IMR-90 (cell line): ENCODE measurements at regions not wholly inside any gene's neighbourhood (a gene's known extent, or its start where the extent isn't known, plus 50 kb on each side); places are given as distances from the start of the nearest gene placed in this dataset.
"Not testable (repeated sequence)": the region's sequence is repeated elsewhere in the genome, so short reads cannot be mapped to it uniquely, and the experiment has no call there.

Source experiments
- ATAC-seq: fragments of 200-7000 bp; cut with Tn5 transposase; 2 replicates; pipeline ENCODE4 v1.9.1; 2020; ENCODE audit warnings: low read depth, mild to moderate bottlenecking, moderate library complexity
- BruUV-seq: library from RNA; stranded (reverse); fragments of 400-500 nt; replicated peaks from 2 replicates; lab custom pipeline; 2021; lab: Mats Ljungman, UMichigan
- CTCF ChIA-PET: fragments of 300-600 bp; formaldehyde crosslinking; extraction: SDS; loops from one replicate; lab custom pipeline; 2021; ENCODE audit warnings: antibody characterized with exemption; lab: Yijun Ruan, JAX
- POLR2A ChIA-PET: fragments of 300-600 bp; sonication (Branson Sonifier 250); formaldehyde crosslinking; loops from one replicate; lab custom pipeline; 2022; ENCODE audit warnings: antibody characterized with exemption; ENCODE audit not compliant: unreplicated experiment; lab: Charles Lee
- DNase-seq: peaks from one replicate; pipeline ENCODE4 v3.0.0; 2013
- H2AFZ ChIP-seq: replicated peaks from 2 replicates; pipeline ENCODE3; 2013; ENCODE audit warnings: low read length, mild to moderate bottlenecking; ENCODE audit not compliant: poor library complexity
- H2AK5ac ChIP-seq: 2 replicates; pipeline ENCODE4 v1.6.1; 2013; ENCODE audit warnings: low read depth, low read length, inconsistent platforms
- H2AK9ac ChIP-seq: replicated peaks from 2 replicates; pipeline ENCODE3; 2013; ENCODE audit warnings: mild to moderate bottlenecking, low read depth, low read length, moderate library complexity; ENCODE audit not compliant: poor library complexity
- H2BK120ac ChIP-seq: 2 replicates; pipeline ENCODE4 v1.6.1; 2013; ENCODE audit warnings: low read depth, low read length, inconsistent platforms
- H2BK15ac ChIP-seq: 3 replicates; pipeline ENCODE4 v1.6.1; 2013; ENCODE audit warnings: low read depth, low read length, inconsistent platforms
- H2BK20ac ChIP-seq: 2 replicates; pipeline ENCODE4 v1.6.1; 2013; ENCODE audit warnings: low read depth, mild to moderate bottlenecking, inconsistent platforms, low read length, moderate library complexity
- H2BK5ac ChIP-seq: 2 replicates; pipeline ENCODE4 v1.6.1; 2013; ENCODE audit warnings: mild to moderate bottlenecking, low read depth, low read length, inconsistent platforms; ENCODE audit not compliant: poor library complexity, severe bottlenecking
- H3K14ac ChIP-seq: replicated peaks from 2 replicates; pipeline ENCODE4 v1.6.1; 2013; ENCODE audit warnings: low read depth, low read length, inconsistent platforms
- H3K18ac ChIP-seq: 2 replicates; pipeline ENCODE4 v1.6.1; 2013; ENCODE audit warnings: low read depth, low read length, control low read depth
- H3K23ac ChIP-seq: 2 replicates; pipeline ENCODE4 v1.6.1; 2013; ENCODE audit warnings: low read depth, low read length, inconsistent platforms
- H3K27ac ChIP-seq: 2 replicates; pipeline ENCODE4 v1.5.1; 2013; ENCODE audit warnings: mild to moderate bottlenecking, control low read depth, low read length; ENCODE audit not compliant: insufficient read depth
- H3K27me3 ChIP-seq: 2 replicates; pipeline ENCODE4 v1.6.1; 2013; ENCODE audit warnings: low read length; ENCODE audit not compliant: control insufficient read depth, insufficient read depth
- H3K36me3 ChIP-seq: 2 replicates; pipeline ENCODE4 v1.6.1; 2013; ENCODE audit warnings: low read length, mixed read lengths; ENCODE audit not compliant: control insufficient read depth, insufficient read depth
- H3K4ac ChIP-seq: 2 replicates; pipeline ENCODE4 v1.6.1; 2013; ENCODE audit warnings: low read depth, low read length, inconsistent platforms
- H3K4me1 ChIP-seq: 2 replicates; pipeline ENCODE4 v1.6.1; 2013; ENCODE audit warnings: low read length, mixed read lengths; ENCODE audit not compliant: control insufficient read depth, insufficient read depth
- H3K4me2 ChIP-seq: 2 replicates; pipeline ENCODE4 v1.6.1; 2013; ENCODE audit warnings: low read depth, mild to moderate bottlenecking, control low read depth, low read length, moderate library complexity
- H3K4me3 ChIP-seq: 2 replicates; pipeline ENCODE4 v1.5.1; 2013; ENCODE audit warnings: low read depth, mild to moderate bottlenecking, control low read depth, low read length, moderate library complexity; ENCODE audit not compliant: insufficient read depth
- H3K56ac ChIP-seq: 2 replicates; pipeline ENCODE4 v1.6.1; 2013; ENCODE audit warnings: low read length, inconsistent platforms; ENCODE audit not compliant: insufficient read depth; ENCODE audit errors: extremely low read depth
- H3K79me1 ChIP-seq, 2 experiments: 2 replicates each; pipeline ENCODE4 v1.6.1; 2013; ENCODE audit warnings: low read length in 2 of 2, inconsistent platforms in 1 of 2, low read depth in 1 of 2
- H3K9ac ChIP-seq: 2 replicates; pipeline ENCODE4 v1.6.1; 2013; ENCODE audit warnings: low read depth, low read length, control low read depth
- H3K9me1 ChIP-seq: 2 replicates; pipeline ENCODE4 v1.6.1; 2013; ENCODE audit warnings: low read length, inconsistent platforms; ENCODE audit not compliant: insufficient read depth
- H3K9me3 ChIP-seq: 2 replicates; pipeline ENCODE4 v1.6.1; 2013; ENCODE audit warnings: low read length; ENCODE audit not compliant: control insufficient read depth, insufficient read depth
- H4K20me1 ChIP-seq: 2 replicates; pipeline ENCODE4 v1.6.1; 2013; ENCODE audit warnings: low read length, inconsistent platforms; ENCODE audit not compliant: insufficient read depth
- H4K5ac ChIP-seq: 2 replicates; pipeline ENCODE4 v1.6.1; 2013; ENCODE audit warnings: mild to moderate bottlenecking, low read depth, low read length, control low read depth
- H4K8ac ChIP-seq, 2 experiments: 2 replicates each; pipeline ENCODE4 v1.6.1; 2013; ENCODE audit warnings: low read depth in 2 of 2, low read length in 2 of 2, control low read depth in 1 of 2, inconsistent platforms in 1 of 2
- H4K91ac ChIP-seq: 2 replicates; pipeline ENCODE4 v1.6.1; 2013; ENCODE audit warnings: low read depth, low read length, inconsistent platforms; ENCODE audit not compliant: insufficient read depth
- CTCF ChIP-seq: conservative IDR thresholded peaks from 2 replicates; pipeline ENCODE4 v1.5.1; 2012; ENCODE audit warnings: mild to moderate bottlenecking, low read depth, low read length, improper control_type of control experiment
- WGBS, 2 experiments: methylation state at CpG; one replicate each; pipeline versions ENCODE4 v1.1.5 to v1.1.7; 2013; ENCODE audit warnings: missing lambda C conversion rate in 2 of 2; ENCODE audit not compliant: insufficient read length in 1 of 2; ENCODE audit errors: extremely low coverage in 2 of 2; 5-methylcytosine and 5-hydroxymethylcytosine counted together
- dilution Hi-C: fragments of 300-500 bp; cut with HindIII; formaldehyde crosslinking; loops from one replicate; pipeline ENCODE4 v1.14.3; 2018; ENCODE audit warnings: low sequenced_read_pairs; ENCODE audit not compliant: unreplicated experiment
- in situ Hi-C: fragments of 300-500 bp; cut with MboI; formaldehyde crosslinking; loops from 3 replicates; pipeline ENCODE4 v1.14.3; 2019; ENCODE audit warnings: low sequenced_read_pairs, inconsistent platforms, mixed read lengths
- intact Hi-C: fragments of 100-400 bp; cut with micrococcal nuclease; formaldehyde crosslinking; loops from 2 replicates; pipeline ENCODE4 v1.10.0; 2022

DNA sequence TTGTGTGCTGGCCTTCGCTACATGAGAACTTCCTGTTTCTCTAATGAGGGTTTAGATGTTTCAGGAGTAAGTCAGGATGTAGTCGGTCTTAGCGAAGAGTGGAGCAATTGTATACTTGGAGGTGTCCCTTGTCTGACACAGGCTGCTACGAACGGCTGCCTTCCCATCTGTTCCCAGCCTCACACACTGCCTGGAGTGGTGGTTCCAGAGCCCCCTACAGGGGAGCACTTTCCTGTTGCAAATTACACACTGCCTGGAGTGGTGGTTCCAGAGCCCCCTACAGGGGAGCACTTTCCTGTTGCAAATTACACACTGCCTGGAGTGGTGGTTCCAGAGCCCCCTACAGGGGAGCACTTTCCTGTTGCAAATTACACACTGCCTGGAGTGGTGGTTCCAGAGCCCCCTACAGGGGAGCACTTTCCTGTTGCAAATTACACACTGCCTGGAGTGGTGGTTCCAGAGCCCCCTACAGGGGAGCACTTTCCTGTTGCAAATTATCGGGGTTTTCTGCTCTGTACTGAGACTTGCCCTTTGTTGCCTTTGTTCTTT lies 126.5 kb upstream of the L3MBTL4 start:
- 0 out of 2 replicates have a peak, but pooled peaks have one; percentile 6 for TF ChIP-seq CTCF
- H3K79me1 ChIP-seq, H4K91ac ChIP-seq, H3K23ac ChIP-seq, H4K8ac ChIP-seq, H2BK5ac ChIP-seq, H2BK120ac ChIP-seq, dilution Hi-C loops, POLR2A ChIA-PET, DNase-seq, H3K36me3 ChIP-seq, H3K4me1 ChIP-seq, H3K9me1 ChIP-seq, H2AK5ac ChIP-seq, H3K4me3 ChIP-seq, H3K56ac ChIP-seq, BruUV-seq, H2AK9ac ChIP-seq, H2BK20ac ChIP-seq, H3K4ac ChIP-seq, H3K27ac ChIP-seq, H3K9ac ChIP-seq, H3K27me3 ChIP-seq, CTCF ChIA-PET, H4K20me1 ChIP-seq, H2AFZ ChIP-seq, H3K9me3 ChIP-seq, H4K5ac ChIP-seq, in situ Hi-C loops, H3K18ac ChIP-seq, H3K14ac ChIP-seq, H3K4me2 ChIP-seq, H2BK15ac ChIP-seq: not testable (repeated sequence)
- intact Hi-C loops, result loop anchor here (5.0 to 10.0 kb wide), 3 partner anchors 86 to 464 kb away; no protein-coding TSS in a partner anchor
- 100% methylated on average over 1 of the region's 6 CpGs; no CpG with 5 or more reads in 1 of the 2 experiments for WGBS, 2 experiments
- 0 out of 2 replicates have a peak, but pooled peaks have one; percentile 40 for ATAC-seq
